ENCODE measurements at regions not wholly inside any gene's neighbourhood (a gene's known extent, or its start where the extent isn't known, plus 50 kb on each side); places are given as distances from the start of the nearest gene placed in this dataset.

DNA sequence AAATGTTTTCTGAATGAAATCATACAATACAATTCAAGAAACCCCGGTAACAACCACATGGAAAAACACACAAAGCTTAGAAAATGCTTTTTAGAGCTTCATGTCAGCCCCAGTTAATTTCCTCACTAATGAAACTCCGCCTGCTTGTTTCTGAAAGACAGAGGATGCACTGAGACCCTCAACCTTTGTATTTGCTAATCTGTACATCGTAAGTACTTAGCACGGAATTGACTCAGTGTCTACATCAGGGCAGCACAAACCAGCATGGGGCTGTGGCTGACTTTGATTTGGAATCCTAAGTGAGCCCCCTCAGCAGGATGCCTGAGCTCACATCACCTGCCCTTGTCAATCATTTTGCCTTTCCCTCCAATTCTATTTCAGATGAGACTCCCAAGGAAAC lies 499.1 kb upstream of the MPDZ start:
- H3K9me3 Mint-ChIP-seq = peaks cover 0 to 24% (median 3%) of the 10 kb centered on the region in 9 donors
- no peaks in the 10 kb centered on the region for H3K4me1 Mint-ChIP-seq
- no peak overlapping the region for H3K4me3 Mint-ChIP-seq
- ATAC-seq (no peak), DNase-seq (no peak)
- POLR2A ChIA-PET = no interaction called here
- no peaks in the 10 kb centered on the region for H3K36me3 Mint-ChIP-seq
- H3K27me3 Mint-ChIP-seq = no peaks in the 10 kb centered on the region
- no peak overlapping the region for H3K27ac Mint-ChIP-seq

DNA sequence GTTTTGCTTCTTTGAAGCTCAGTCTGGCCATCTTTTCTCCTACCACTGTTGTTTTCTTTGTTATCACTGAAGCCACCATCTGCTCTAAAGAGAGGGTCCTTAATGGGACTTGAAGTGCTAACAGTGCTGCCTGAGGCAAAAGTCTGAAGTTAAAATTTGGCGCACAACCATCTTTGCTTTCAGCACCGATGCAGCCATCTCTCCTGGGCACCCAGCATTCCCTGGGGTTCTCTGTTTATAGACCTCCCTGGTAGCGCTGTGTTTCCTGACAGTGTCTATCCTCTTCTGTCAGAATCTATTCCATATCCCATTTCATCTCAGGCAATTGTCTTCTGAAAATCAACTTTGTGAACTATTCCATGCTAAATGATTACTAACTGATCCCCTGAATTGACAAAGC lies 491.5 kb upstream of the MPDZ start:
- DNase-seq = no peak
- POLR2A ChIA-PET = no interaction called here
- H3K4me1 Mint-ChIP-seq = no peaks in the 10 kb centered on the region
- no peaks in the 10 kb centered on the region for H3K36me3 Mint-ChIP-seq
- no peaks in the 10 kb centered on the region for H3K27me3 Mint-ChIP-seq
- H3K9me3 Mint-ChIP-seq = peaks cover 0 to 10% (median 2%) of the 10 kb centered on the region in 9 donors
- H3K4me3 Mint-ChIP-seq = no peak overlapping the region
- no peak overlapping the region for H3K27ac Mint-ChIP-seq
- ATAC-seq = no peak

DNA sequence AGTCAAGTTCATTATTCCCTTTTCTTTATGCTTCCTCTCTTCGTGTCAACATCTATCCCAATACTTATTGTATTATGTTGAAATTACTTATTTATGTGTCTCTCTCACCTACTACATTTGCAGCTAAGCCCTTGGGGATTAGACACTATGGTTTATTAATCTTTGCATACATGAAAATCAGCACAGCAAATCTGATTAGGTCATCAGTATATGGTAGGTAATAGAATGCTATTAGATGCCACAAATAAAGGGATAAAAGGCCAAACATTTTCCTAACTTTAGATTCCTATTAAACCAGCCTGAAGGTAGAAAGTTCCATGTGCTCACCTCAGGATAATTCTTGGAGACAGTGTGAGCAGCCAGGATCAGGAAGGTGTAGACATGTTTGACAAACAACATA lies 490.1 kb upstream of the MPDZ start:
- Mint-ChIP-seq H3K4me1 (no peaks in the 10 kb centered on the region), H3K9me3 (peaks cover 0 to 10% (median 0%) of the 10 kb centered on the region in 9 donors), H3K27me3 (no peaks in the 10 kb centered on the region), H3K36me3 (no peaks in the 10 kb centered on the region), H3K4me3 (no peak overlapping the region), H3K27ac (no peak overlapping the region)
- POLR2A ChIA-PET = no interaction called here
- ATAC-seq (no peak), DNase-seq (no peak)

DNA sequence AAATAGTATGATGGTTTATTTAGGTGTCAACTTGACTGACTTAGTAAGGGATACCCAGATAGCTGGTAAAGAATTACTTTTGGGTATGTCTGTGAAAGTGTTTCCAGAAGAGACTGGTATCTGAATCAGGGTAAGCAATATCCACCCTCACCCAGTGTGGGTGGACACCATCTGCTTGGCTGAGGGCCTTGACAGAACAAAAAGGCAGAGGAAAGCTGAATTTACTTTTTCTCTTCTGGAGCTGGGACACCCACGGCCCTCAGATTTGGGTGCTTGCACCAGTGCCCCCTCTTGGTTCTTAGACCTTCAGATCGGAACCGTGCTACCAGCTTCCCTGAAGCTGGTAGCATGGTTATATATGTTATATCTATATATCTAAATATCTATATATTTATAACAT lies 489.5 kb upstream of the MPDZ start:
- ATAC-seq (no peak), DNase-seq (no peak)
- no peaks in the 10 kb centered on the region for H3K4me1 Mint-ChIP-seq
- POLR2A ChIA-PET = no interaction called here
- peaks cover 0 to 10% (median 0%) of the 10 kb centered on the region in 9 donors for H3K9me3 Mint-ChIP-seq
- H3K27ac Mint-ChIP-seq = no peak overlapping the region
- no peaks in the 10 kb centered on the region for H3K36me3 Mint-ChIP-seq
- H3K27me3 Mint-ChIP-seq = no peaks in the 10 kb centered on the region
- no peak overlapping the region for H3K4me3 Mint-ChIP-seq

DNA sequence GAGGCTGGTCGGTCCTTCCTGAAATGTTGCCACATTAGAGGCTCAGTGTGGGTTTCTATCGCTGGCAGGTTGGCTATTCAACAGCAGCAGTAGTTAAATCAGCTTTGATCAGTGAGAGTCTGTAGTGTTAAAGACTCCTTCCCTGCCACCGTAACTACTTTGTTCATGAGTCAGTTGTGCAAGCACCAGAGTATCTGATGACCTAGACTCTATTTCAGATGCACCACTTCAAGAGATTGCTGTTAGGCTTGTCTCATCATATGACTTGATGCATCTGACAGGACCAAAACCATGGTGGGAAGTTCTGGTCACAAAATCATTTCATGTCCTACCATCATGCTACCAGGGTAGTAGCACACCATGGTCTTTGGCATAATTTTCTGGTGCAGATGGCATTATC lies 482.7 kb upstream of the MPDZ start:
- POLR2A ChIA-PET = no interaction called here
- H3K27ac Mint-ChIP-seq = no peak overlapping the region
- ATAC-seq (no peak), DNase-seq (no peak)
- no peaks in the 10 kb centered on the region for H3K36me3 Mint-ChIP-seq
- no peaks in the 10 kb centered on the region for H3K4me1 Mint-ChIP-seq
- H3K4me3 Mint-ChIP-seq = no peak overlapping the region
- no peaks in the 10 kb centered on the region for H3K27me3 Mint-ChIP-seq
- H3K9me3 Mint-ChIP-seq = peaks cover 0 to 6% (median 0%) of the 10 kb centered on the region in 9 donors

DNA sequence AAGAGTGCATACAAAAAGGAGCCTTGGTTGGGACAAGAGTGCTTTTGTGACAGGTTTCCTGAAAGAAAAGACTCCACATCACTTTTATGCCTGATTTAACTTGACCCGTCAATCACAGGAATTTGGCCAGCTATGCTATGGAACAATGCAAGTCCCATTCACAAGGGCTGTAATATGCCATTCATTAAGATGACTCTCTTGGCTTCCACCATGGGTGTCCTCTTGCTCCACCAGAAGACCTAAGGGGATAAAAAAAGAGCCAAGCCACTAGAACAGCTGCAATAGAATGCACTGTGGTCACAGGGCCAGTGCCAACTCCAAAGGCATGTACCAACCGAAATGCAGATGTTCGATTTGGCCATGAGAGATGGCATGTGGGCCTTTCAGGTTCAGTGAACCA lies 480.1 kb upstream of the MPDZ start:
- H3K4me3 Mint-ChIP-seq = no peak overlapping the region
- POLR2A ChIA-PET = no interaction called here
- DNase-seq (no peak), ATAC-seq (no peak)
- no peaks in the 10 kb centered on the region for H3K4me1 Mint-ChIP-seq
- no peaks in the 10 kb centered on the region for H3K36me3 Mint-ChIP-seq
- no peaks in the 10 kb centered on the region for H3K27me3 Mint-ChIP-seq
- H3K9me3 Mint-ChIP-seq = peaks cover 0 to 14% (median 0%) of the 10 kb centered on the region in 9 donors
- H3K27ac Mint-ChIP-seq = no peak overlapping the region

DNA sequence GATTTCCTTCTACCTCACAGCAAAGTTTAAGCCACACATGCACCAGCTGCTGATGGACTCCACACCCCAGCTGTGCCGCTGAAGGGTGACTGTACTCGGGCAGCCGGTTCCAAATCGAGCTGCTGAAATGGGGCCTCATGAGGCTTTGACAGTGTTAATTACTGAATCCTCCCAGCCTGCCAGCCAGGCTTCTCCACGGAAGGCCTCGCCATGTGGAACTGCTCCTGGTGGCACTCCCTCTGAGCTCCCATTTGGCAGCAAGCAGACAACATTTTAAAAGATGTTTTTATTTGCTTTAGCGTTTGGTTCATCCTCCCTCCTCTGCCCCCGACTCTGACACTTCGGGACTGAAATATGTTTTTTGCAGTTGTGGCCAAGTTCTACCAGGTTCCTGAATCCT lies 479.4 kb upstream of the MPDZ start:
- Mint-ChIP-seq H3K27me3 (no peaks in the 10 kb centered on the region), H3K9me3 (peaks cover 0 to 14% (median 3%) of the 10 kb centered on the region in 9 donors), H3K27ac (no peak overlapping the region), H3K4me1 (no peaks in the 10 kb centered on the region), H3K4me3 (no peak overlapping the region), H3K36me3 (no peaks in the 10 kb centered on the region)
- POLR2A ChIA-PET = no interaction called here
- DNase-seq (no peak), ATAC-seq (no peak)

DNA sequence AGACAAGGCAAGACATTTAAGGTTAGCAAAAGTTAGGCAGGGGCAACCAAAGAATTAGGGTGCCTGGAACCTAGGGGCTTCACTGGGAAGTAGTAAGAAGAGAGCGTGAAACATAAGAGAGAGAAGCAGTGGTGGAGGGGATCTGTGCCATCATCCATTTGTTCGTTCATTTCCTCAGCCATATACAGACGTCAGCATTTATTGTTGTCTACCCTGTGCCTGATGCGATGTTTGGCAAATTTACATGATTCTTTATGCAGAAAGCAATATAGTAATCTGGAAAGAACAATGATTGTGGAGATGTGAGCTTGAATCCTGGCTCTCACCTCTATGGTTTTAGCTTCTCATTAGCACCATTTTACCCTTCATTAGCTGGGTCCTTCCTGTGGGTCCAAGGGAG lies 477.5 kb upstream of the MPDZ start:
- Mint-ChIP-seq H3K36me3 (no peaks in the 10 kb centered on the region), H3K27ac (no peak overlapping the region), H3K9me3 (peaks cover 0 to 14% (median 4%) of the 10 kb centered on the region in 9 donors), H3K4me1 (no peaks in the 10 kb centered on the region), H3K4me3 (no peak overlapping the region), H3K27me3 (no peaks in the 10 kb centered on the region)
- POLR2A ChIA-PET = no interaction called here
- ATAC-seq = no peak
- DNase-seq = no peak

DNA sequence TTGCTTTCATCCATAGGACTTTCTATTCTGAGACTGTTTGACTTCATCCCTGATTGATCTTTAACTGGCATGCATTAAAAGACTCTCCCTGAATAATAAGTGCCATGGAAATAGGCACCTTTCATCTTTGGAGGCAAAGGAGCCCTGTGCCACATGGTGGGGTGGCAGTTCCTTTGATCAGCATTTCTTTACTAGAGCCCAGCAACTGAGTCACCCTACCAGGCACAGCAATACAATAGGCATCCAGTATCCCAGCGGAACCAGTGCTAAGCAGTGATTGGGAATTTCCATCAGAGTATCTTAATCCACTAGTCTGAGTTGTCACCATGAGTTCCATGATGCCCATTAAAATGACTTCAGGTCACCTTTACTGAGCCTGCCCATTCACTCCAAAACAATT lies 476.1 kb upstream of the MPDZ start:
- H3K36me3 Mint-ChIP-seq = no peaks in the 10 kb centered on the region
- DNase-seq (no peak), ATAC-seq (no peak)
- no peaks in the 10 kb centered on the region for H3K27me3 Mint-ChIP-seq
- no peaks in the 10 kb centered on the region for H3K4me1 Mint-ChIP-seq
- no peak overlapping the region for H3K4me3 Mint-ChIP-seq
- peaks cover 0 to 14% (median 6%) of the 10 kb centered on the region in 9 donors for H3K9me3 Mint-ChIP-seq
- H3K27ac Mint-ChIP-seq = no peak overlapping the region
- POLR2A ChIA-PET = no interaction called here

DNA sequence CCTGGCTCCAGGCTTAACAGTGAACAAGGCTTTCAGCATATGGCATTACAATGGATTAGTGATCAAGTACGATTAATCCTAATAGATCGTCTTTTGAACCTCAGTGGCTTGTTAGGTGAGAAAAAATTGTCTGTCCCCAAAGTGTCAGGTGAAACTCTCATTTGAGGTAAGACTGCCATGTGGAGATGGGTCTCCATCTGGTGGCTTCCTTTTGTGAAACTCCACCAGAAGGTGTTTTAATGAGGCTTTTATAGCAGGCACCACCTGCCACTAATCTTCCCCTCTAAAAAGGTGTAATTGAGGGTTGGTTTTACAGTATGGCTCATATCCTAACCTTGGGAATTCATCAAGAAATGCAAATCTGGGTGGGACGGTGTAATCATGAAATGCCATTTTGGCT lies 471.1 kb upstream of the MPDZ start:
- H3K27me3 Mint-ChIP-seq = no peaks in the 10 kb centered on the region
- no peaks in the 10 kb centered on the region for H3K4me1 Mint-ChIP-seq
- DNase-seq = no peak
- POLR2A ChIA-PET = no interaction called here
- peaks cover 0 to 25% (median 5%) of the 10 kb centered on the region in 9 donors for H3K9me3 Mint-ChIP-seq
- H3K27ac Mint-ChIP-seq = no peak overlapping the region
- ATAC-seq = no peak
- no peaks in the 10 kb centered on the region for H3K36me3 Mint-ChIP-seq
- no peak overlapping the region for H3K4me3 Mint-ChIP-seq

DNA sequence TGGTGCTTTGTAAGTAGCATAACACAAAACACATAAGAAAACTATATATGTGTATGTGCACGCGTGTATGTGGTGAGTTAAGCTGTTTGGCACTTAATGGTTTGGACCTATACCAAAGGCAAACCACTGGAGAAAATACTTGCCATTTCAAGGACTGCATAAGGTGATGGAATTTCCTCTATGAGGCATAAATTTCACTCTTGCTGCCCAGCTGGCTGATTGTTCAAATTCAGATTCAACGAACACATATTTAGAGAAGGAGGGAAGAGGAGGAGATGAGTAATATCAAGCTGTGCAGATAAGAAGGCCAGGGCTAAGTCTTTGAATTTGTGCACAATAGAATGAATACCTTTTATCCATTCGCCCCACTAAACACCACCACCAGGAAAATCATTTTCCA lies 470.6 kb upstream of the MPDZ start:
- Mint-ChIP-seq H3K9me3 (peaks cover 0 to 25% (median 5%) of the 10 kb centered on the region in 9 donors), H3K27ac (no peak overlapping the region), H3K4me3 (no peak overlapping the region), H3K36me3 (no peaks in the 10 kb centered on the region), H3K27me3 (no peaks in the 10 kb centered on the region), H3K4me1 (no peaks in the 10 kb centered on the region)
- ATAC-seq = no peak
- no peak for DNase-seq
- POLR2A ChIA-PET = no interaction called here

DNA sequence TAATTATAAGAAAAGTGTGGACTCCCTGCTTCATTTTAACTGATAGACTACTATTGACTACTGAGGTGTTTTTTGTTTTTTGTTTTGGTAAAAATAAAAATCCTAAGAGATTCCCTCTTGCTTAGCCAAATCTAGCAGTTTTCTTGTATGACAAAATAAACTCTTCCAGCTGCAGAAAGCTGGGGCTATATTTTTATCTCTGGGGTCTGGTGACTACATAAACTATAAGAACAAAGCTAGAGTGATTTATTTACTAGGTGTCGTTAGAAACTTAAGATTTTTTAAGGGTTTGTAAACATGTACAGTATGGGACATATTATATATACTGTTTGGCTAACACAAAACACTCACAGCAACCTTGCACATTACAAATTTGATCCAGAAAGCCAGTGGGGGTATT lies 467.4 kb upstream of the MPDZ start:
- H3K27ac Mint-ChIP-seq = no peak overlapping the region
- ATAC-seq (no peak), DNase-seq (no peak)
- POLR2A ChIA-PET = interaction anchor here (0.6 kb wide), 1 partner anchor 210 kb away, joined by 3 read pairs; no protein-coding TSS in a partner anchor
- H3K4me1 Mint-ChIP-seq = no peaks in the 10 kb centered on the region
- H3K36me3 Mint-ChIP-seq = no peaks in the 10 kb centered on the region
- no peaks in the 10 kb centered on the region for H3K27me3 Mint-ChIP-seq
- no peak overlapping the region for H3K4me3 Mint-ChIP-seq
- H3K9me3 Mint-ChIP-seq = peaks cover 3 to 17% (median 10%) of the 10 kb centered on the region in 9 donors

DNA sequence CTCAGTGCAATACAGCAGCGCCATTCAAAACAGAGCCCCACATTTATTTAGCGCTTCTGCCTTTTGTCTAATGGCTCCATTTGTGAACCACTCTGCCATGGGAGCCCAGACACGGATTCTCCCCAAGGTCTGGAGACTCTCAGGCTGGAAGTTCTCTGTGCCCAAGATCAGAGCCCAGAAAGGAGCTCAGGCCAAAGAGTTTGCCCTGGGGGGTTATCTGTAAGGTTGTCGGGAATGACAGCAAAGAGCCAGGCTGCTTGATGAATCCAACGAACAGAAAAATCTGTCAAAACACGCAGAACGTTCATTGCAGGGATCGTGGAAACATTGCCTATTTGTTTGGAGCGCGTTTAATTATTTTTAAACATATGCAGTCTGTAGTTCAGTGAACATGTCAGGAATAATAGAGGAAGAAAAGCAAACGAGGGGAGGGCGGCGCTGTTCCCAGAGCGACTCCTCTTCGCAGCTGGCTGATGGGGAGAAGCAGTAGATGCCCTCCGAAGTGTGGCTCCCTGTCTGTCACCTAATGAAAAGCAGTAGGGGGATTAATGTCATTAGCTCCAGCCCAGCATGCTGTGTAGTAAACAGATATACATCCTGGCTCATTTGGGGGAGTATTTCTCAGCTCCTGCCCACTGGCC lies 464.9 kb upstream of the MPDZ start:
- H3K27me3 Mint-ChIP-seq = no peaks in the 10 kb centered on the region
- ATAC-seq (no peak), DNase-seq (no peak)
- H3K9me3 Mint-ChIP-seq = peaks cover 1 to 12% (median 9%) of the 10 kb centered on the region in 9 donors
- POLR2A ChIA-PET = no interaction called here
- H3K4me3 Mint-ChIP-seq = no peak overlapping the region
- no peak overlapping the region for H3K27ac Mint-ChIP-seq
- H3K36me3 Mint-ChIP-seq = no peaks in the 10 kb centered on the region
- no peaks in the 10 kb centered on the region for H3K4me1 Mint-ChIP-seq

DNA sequence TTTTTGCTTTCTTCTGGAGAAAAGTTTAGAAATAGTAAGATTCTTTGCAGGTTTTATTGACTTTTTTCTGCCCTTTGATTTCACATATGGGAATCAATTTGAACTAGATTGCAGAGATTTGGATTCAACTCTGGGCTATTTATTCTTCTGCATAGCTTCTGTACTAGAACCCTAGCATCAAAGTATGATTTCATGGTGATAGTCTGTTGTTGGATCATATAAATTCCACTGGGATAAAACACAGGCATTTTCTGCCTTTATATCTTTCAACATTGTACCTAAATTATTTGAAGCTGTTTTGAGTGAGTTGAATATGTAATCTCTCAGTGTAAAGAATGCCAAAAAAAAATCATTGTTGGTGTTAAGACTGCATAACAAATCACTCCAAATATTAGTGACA lies 458.4 kb upstream of the MPDZ start:
- no peaks in the 10 kb centered on the region for H3K4me1 Mint-ChIP-seq
- H3K27me3 Mint-ChIP-seq = no peaks in the 10 kb centered on the region
- DNase-seq (no peak), ATAC-seq (no peak)
- no peak overlapping the region for H3K4me3 Mint-ChIP-seq
- H3K27ac Mint-ChIP-seq = no peak overlapping the region
- H3K36me3 Mint-ChIP-seq = no peaks in the 10 kb centered on the region
- POLR2A ChIA-PET = no interaction called here
- H3K9me3 Mint-ChIP-seq = peaks cover 3 to 12% (median 6%) of the 10 kb centered on the region in 9 donors

Measured in naive thymus-derived CD8-positive, alpha-beta T cell (primary cell).